GM12873 (cell line): ENCODE measurements at regions not wholly inside any gene's neighbourhood (a gene's known extent, or its start where the extent isn't known, plus 50 kb on each side); places are given as distances from the start of the nearest gene placed in this dataset.

Experiments used
- CTCF ChIP-seq: IDR thresholded peaks from 2 replicates; pipeline ENCODE4 v1.5.1; 2012; ENCODE audit warnings: low read depth, mild to moderate bottlenecking, moderate library complexity, low read length, control low read depth; ENCODE audit not compliant: insufficient read depth; ENCODE audit errors: missing control alignments

GRCh38 chr5:3734632-3735031, 139.0 kb downstream of the IRX1 start:
- no peak for TF ChIP-seq CTCF

- no peak for TF ChIP-seq CTCF
Measured at GRCh38 chr5:3736466-3736865, 140.8 kb downstream of the IRX1 start.

GRCh38 chr5:3736926-3737325, 141.3 kb downstream of the IRX1 start:
- no peak for TF ChIP-seq CTCF

GRCh38 chr5:3738919-3739318, 143.3 kb downstream of the IRX1 start:
- TF ChIP-seq CTCF = no peak

- no peak for TF ChIP-seq CTCF
Measured at GRCh38 chr5:3740546-3741373, 145.1 kb downstream of the IRX1 start.

- TF ChIP-seq CTCF = no peak
Measured at GRCh38 chr5:3741374-3741770, 145.7 kb downstream of the IRX1 start.

GRCh38 chr5:3742750-3743149, 147.1 kb downstream of the IRX1 start:
- no peak for TF ChIP-seq CTCF
